ENCODE measurements at regions not wholly inside any gene's neighbourhood (a gene's known extent, or its start where the extent isn't known, plus 50 kb on each side); places are given as distances from the start of the nearest gene placed in this dataset.

- TF ChIP-seq CTCF (IDR thresholded peaks at IDR 0.05) (no peak), POLR2AphosphoS5 (IDR thresholded peaks at IDR 0.05; ENCODE audit: low read depth, low read length) (no peak), SIN3A (IDR thresholded peaks at IDR 0.05; ENCODE audit: borderline replicate concordance, insufficient read depth, low read depth, low read length) (no peak), REST (IDR thresholded peaks at IDR 0.05; ENCODE audit: insufficient read depth in 1 of 2, low read depth in 2 of 2, low read length in 1 of 2) (no peak), TCF7L2 (IDR thresholded peaks at IDR 0.05; ENCODE audit: low read depth, low read length) (no peak)
Measured at GRCh38 chr20:62546606-62547005, 70.8 kb upstream of the GATA5 start.
